IPS-20b (cell line): ENCODE measurements at regions not wholly inside any gene's neighbourhood (a gene's known extent, or its start where the extent isn't known, plus 50 kb on each side); places are given as distances from the start of the nearest gene placed in this dataset.

Source experiments
- H3K27ac ChIP-seq: one replicate; pipeline ENCODE4 v1.5.1; 2013; ENCODE audit warnings: low read length
- H3K27me3 ChIP-seq: 2 replicates; pipeline ENCODE4 v1.6.1; 2013; ENCODE audit warnings: mild to moderate bottlenecking, low read length, inconsistent platforms; ENCODE audit not compliant: insufficient read depth
- H3K36me3 ChIP-seq: 2 replicates; pipeline ENCODE4 v1.6.1; 2013; ENCODE audit warnings: low read depth, mild to moderate bottlenecking, inconsistent platforms, low read length, moderate library complexity; ENCODE audit not compliant: insufficient read depth
- H3K4me1 ChIP-seq: 2 replicates; pipeline ENCODE4 v1.6.1; 2013; ENCODE audit warnings: mild to moderate bottlenecking, control low read depth, inconsistent platforms, low read length, moderate library complexity; ENCODE audit not compliant: insufficient read depth
- H3K4me3 ChIP-seq: 2 replicates; pipeline ENCODE4 v1.5.1; 2013; ENCODE audit warnings: mild to moderate bottlenecking, low read length, inconsistent platforms
- H3K9ac ChIP-seq: 2 replicates; pipeline ENCODE4 v1.6.1; 2013; ENCODE audit warnings: low read depth, mild to moderate bottlenecking, inconsistent platforms, low read length, moderate library complexity
- H3K9me3 ChIP-seq: 2 replicates; pipeline ENCODE4 v1.6.1; 2013; ENCODE audit warnings: mild to moderate bottlenecking, low read depth, low read length, inconsistent platforms; ENCODE audit not compliant: insufficient read depth

- H3K27me3 ChIP-seq, result no peaks in the 10 kb centered on the region
- no peaks in the 10 kb centered on the region for H3K4me1 ChIP-seq
- no peaks in the 10 kb centered on the region for H3K36me3 ChIP-seq
- no peak overlapping the region for H3K4me3 ChIP-seq
- no peak overlapping the region for H3K27ac ChIP-seq
- no peaks in the 10 kb centered on the region for H3K9me3 ChIP-seq
- no peak overlapping the region for H3K9ac ChIP-seq
Observed at GRCh38 chr3:68088216-68088615, 433.8 kb upstream of the SUCLG2 start.

- no peaks in the 10 kb centered on the region for H3K27me3 ChIP-seq
- H3K9ac ChIP-seq, result no peak overlapping the region
- H3K4me1 ChIP-seq, result no peaks in the 10 kb centered on the region
- no peaks in the 10 kb centered on the region for H3K36me3 ChIP-seq
- no peak overlapping the region for H3K27ac ChIP-seq
- H3K9me3 ChIP-seq, result peaks cover 19% of the 10 kb centered on the region
- no peak overlapping the region for H3K4me3 ChIP-seq
Observed at GRCh38 chr3:68072062-68072461, 417.6 kb upstream of the SUCLG2 start.

GRCh38 chr3:68070186-68070585 lies 415.8 kb upstream of the SUCLG2 start:
- no peaks in the 10 kb centered on the region for H3K36me3 ChIP-seq
- H3K9me3 ChIP-seq, result peaks cover 19% of the 10 kb centered on the region
- H3K27me3 ChIP-seq, result no peaks in the 10 kb centered on the region
- H3K4me3 ChIP-seq, result no peak overlapping the region
- no peaks in the 10 kb centered on the region for H3K4me1 ChIP-seq
- H3K9ac ChIP-seq, result no peak overlapping the region
- H3K27ac ChIP-seq, result no peak overlapping the region

GRCh38 chr3:68067314-68067713 lies 412.9 kb upstream of the SUCLG2 start:
- no peak overlapping the region for H3K9ac ChIP-seq

GRCh38 chr3:68062926-68063325 lies 408.5 kb upstream of the SUCLG2 start:
- Histone ChIP-seq H3K9me3 (no peaks in the 10 kb centered on the region), H3K4me3 (no peak overlapping the region), H3K36me3 (no peaks in the 10 kb centered on the region), H3K27ac (no peak overlapping the region), H3K27me3 (no peaks in the 10 kb centered on the region), H3K9ac (no peak overlapping the region), H3K4me1 (no peaks in the 10 kb centered on the region)

More at GRCh38 chr3:68067314-68067713, 412.9 kb upstream of the SUCLG2 start:
- Histone ChIP-seq H3K4me1 (no peaks in the 10 kb centered on the region), H3K27me3 (no peaks in the 10 kb centered on the region), H3K4me3 (no peak overlapping the region), H3K9me3 (peaks cover 13% of the 10 kb centered on the region; the same call in 1 of the 2 replicates), H3K27ac (no peak overlapping the region), H3K36me3 (no peaks in the 10 kb centered on the region)

GRCh38 chr3:68060910-68061309 lies 406.5 kb upstream of the SUCLG2 start:
- no peaks in the 10 kb centered on the region for H3K4me1 ChIP-seq
- H3K9me3 ChIP-seq, result no peaks in the 10 kb centered on the region
- no peaks in the 10 kb centered on the region for H3K27me3 ChIP-seq
- H3K4me3 ChIP-seq, result no peak overlapping the region
- no peak overlapping the region for H3K9ac ChIP-seq
- no peaks in the 10 kb centered on the region for H3K36me3 ChIP-seq
- H3K27ac ChIP-seq, result no peak overlapping the region

GRCh38 chr3:68060191-68060590 lies 405.8 kb upstream of the SUCLG2 start:
- Histone ChIP-seq H3K4me1 (no peaks in the 10 kb centered on the region), H3K9me3 (no peaks in the 10 kb centered on the region), H3K36me3 (no peaks in the 10 kb centered on the region), H3K4me3 (no peak overlapping the region), H3K9ac (no peak overlapping the region), H3K27ac (no peak overlapping the region), H3K27me3 (no peaks in the 10 kb centered on the region)

GRCh38 chr3:68059628-68060152 lies 405.3 kb upstream of the SUCLG2 start:
- Histone ChIP-seq H3K4me1 (no peaks in the 10 kb centered on the region), H3K36me3 (no peaks in the 10 kb centered on the region), H3K27me3 (no peaks in the 10 kb centered on the region), H3K4me3 (no peak overlapping the region), H3K9ac (no peak overlapping the region), H3K9me3 (no peaks in the 10 kb centered on the region), H3K27ac (no peak overlapping the region)

GRCh38 chr3:68057637-68058320 lies 403.4 kb upstream of the SUCLG2 start:
- no peaks in the 10 kb centered on the region for H3K36me3 ChIP-seq
- no peaks in the 10 kb centered on the region for H3K4me1 ChIP-seq
- H3K27me3 ChIP-seq, result no peaks in the 10 kb centered on the region
- H3K9ac ChIP-seq, result no peak overlapping the region
- no peak overlapping the region for H3K27ac ChIP-seq
- H3K4me3 ChIP-seq, result no peak overlapping the region
- no peaks in the 10 kb centered on the region for H3K9me3 ChIP-seq

- no peak overlapping the region for H3K9ac ChIP-seq
- H3K4me1 ChIP-seq, result no peaks in the 10 kb centered on the region
- H3K27ac ChIP-seq, result no peak overlapping the region
- no peaks in the 10 kb centered on the region for H3K9me3 ChIP-seq
- no peaks in the 10 kb centered on the region for H3K27me3 ChIP-seq
- H3K4me3 ChIP-seq, result no peak overlapping the region
- no peaks in the 10 kb centered on the region for H3K36me3 ChIP-seq
Observed at GRCh38 chr3:68056556-68056955, 402.1 kb upstream of the SUCLG2 start.

- H3K27me3 ChIP-seq, result no peaks in the 10 kb centered on the region
- no peak overlapping the region for H3K4me3 ChIP-seq
- no peaks in the 10 kb centered on the region for H3K9me3 ChIP-seq
- no peaks in the 10 kb centered on the region for H3K36me3 ChIP-seq
- no peak overlapping the region for H3K27ac ChIP-seq
- H3K9ac ChIP-seq, result no peak overlapping the region
- H3K4me1 ChIP-seq, result no peaks in the 10 kb centered on the region
Observed at GRCh38 chr3:68055215-68055614, 400.8 kb upstream of the SUCLG2 start.

GRCh38 chr3:68049776-68050175 lies 395.4 kb upstream of the SUCLG2 start:
- no peaks in the 10 kb centered on the region for H3K36me3 ChIP-seq
- no peak overlapping the region for H3K9ac ChIP-seq
- H3K4me1 ChIP-seq, result no peaks in the 10 kb centered on the region
- no peak overlapping the region for H3K27ac ChIP-seq
- no peaks in the 10 kb centered on the region for H3K27me3 ChIP-seq
- H3K9me3 ChIP-seq, result no peaks in the 10 kb centered on the region
- H3K4me3 ChIP-seq, result no peak overlapping the region
